ENCODE measurements at regions not wholly inside any gene's neighbourhood (a gene's known extent, or its start where the extent isn't known, plus 50 kb on each side); places are given as distances from the start of the nearest gene placed in this dataset.

- no peak for TF ChIP-seq POU6F1 (CRISPR knock-in tag; IDR thresholded peaks at IDR 0.05; ENCODE audit: borderline replicate concordance, low read depth)
- no peak for TF ChIP-seq BACH2 (CRISPR knock-in tag; IDR thresholded peaks at IDR 0.05; ENCODE audit: borderline replicate concordance)
- no peak for TF ChIP-seq PATZ1 (CRISPR knock-in tag; IDR thresholded peaks at IDR 0.05; ENCODE audit: borderline replicate concordance)
- TF ChIP-seq ARNTL (CRISPR knock-in tag; IDR thresholded peaks at IDR 0.05; ENCODE audit: borderline replicate concordance, low read depth), result no peak
- no peak for TF ChIP-seq TCF4 (CRISPR knock-in tag; IDR thresholded peaks at IDR 0.05; ENCODE audit: borderline replicate concordance)
- TF ChIP-seq SNAI2 (CRISPR knock-in tag; IDR thresholded peaks at IDR 0.05), result no peak
- no peak for TF ChIP-seq CSRNP3 (CRISPR knock-in tag; IDR thresholded peaks at IDR 0.05)
- no peak for TF ChIP-seq ZFP30 (CRISPR knock-in tag; IDR thresholded peaks at IDR 0.05)
- TF ChIP-seq GLIS3 (CRISPR knock-in tag; IDR thresholded peaks at IDR 0.05), result no peak
- no peak for ATAC-seq
Observed at GRCh38 chr10:54904833-54905232, 103.8 kb upstream of the PCDH15 start.

GRCh38 chr10:54903745-54904144 is 102.7 kb upstream of the PCDH15 start:
- no peak for ATAC-seq
- TF ChIP-seq TOX (CRISPR knock-in tag; IDR thresholded peaks at IDR 0.05; ENCODE audit: borderline replicate concordance) (no peak), ZFP30 (CRISPR knock-in tag; IDR thresholded peaks at IDR 0.05) (no peak), ZFP3 (CRISPR knock-in tag; IDR thresholded peaks at IDR 0.05) (no peak), TSHZ2 (CRISPR knock-in tag; IDR thresholded peaks at IDR 0.05) (no peak), CSDC2 (CRISPR knock-in tag; IDR thresholded peaks at IDR 0.05) (no peak), ZNF70 (CRISPR knock-in tag; IDR thresholded peaks at IDR 0.05) (no peak), CSRNP3 (CRISPR knock-in tag; IDR thresholded peaks at IDR 0.05) (no peak), ZC3H10 (CRISPR knock-in tag; IDR thresholded peaks at IDR 0.05) (no peak), TCF4 (CRISPR knock-in tag; IDR thresholded peaks at IDR 0.05; ENCODE audit: borderline replicate concordance) (no peak), PATZ1 (CRISPR knock-in tag; IDR thresholded peaks at IDR 0.05; ENCODE audit: borderline replicate concordance) (no peak)

- TF ChIP-seq CSRNP3 (CRISPR knock-in tag; IDR thresholded peaks at IDR 0.05) (no peak), ARNTL (CRISPR knock-in tag; IDR thresholded peaks at IDR 0.05; ENCODE audit: borderline replicate concordance, low read depth) (no peak)
- ATAC-seq, result no peak
Observed at GRCh38 chr10:54900584-54900983, 99.6 kb upstream of the PCDH15 start.
